ENCODE measurements at regions not wholly inside any gene's neighbourhood (a gene's known extent, or its start where the extent isn't known, plus 50 kb on each side); places are given as distances from the start of the nearest gene placed in this dataset.

- H3K36me3 ChIP-seq (ENCODE audit: insufficient read depth, low read length), result no peaks in the 10 kb centered on the region
- H3K4me2 ChIP-seq (ENCODE audit: low read length), result no peak overlapping the region
- H3K9me3 ChIP-seq (ENCODE audit: low read length), result no peaks in the 10 kb centered on the region
- no peaks in the 10 kb centered on the region for H3K9me2 ChIP-seq (ENCODE audit: insufficient read depth, low read length)
- H4K20me1 ChIP-seq (ENCODE audit: insufficient read depth), result no peaks in the 10 kb centered on the region
- H3K27me3 ChIP-seq (ENCODE audit: insufficient read depth, low read depth, low read length), result no peaks in the 10 kb centered on the region
- H3K9ac ChIP-seq (ENCODE audit: low read length), result no peak overlapping the region
- no peak overlapping the region for H2AFZ ChIP-seq (ENCODE audit: low read depth, low read length)
- TF ChIP-seq POLR2AphosphoS5 (IDR thresholded peaks at IDR 0.05) (no peak), SMC3 (conservative IDR thresholded peaks at IDR 0.05; ENCODE audit: poor library complexity) (no peak), TAF1 (IDR thresholded peaks at IDR 0.05; ENCODE audit: low read depth) (no peak), EP300 (conservative IDR thresholded peaks at IDR 0.05; ENCODE audit: poor library complexity, severe bottlenecking) (no peak), MXI1 (conservative IDR thresholded peaks at IDR 0.05; ENCODE audit: poor library complexity, severe bottlenecking) (no peak)
- no peak overlapping the region for H3K27ac ChIP-seq (ENCODE audit: low read length)
- H3K79me2 ChIP-seq (replicated peaks; ENCODE audit: insufficient read depth, low read length), result no peaks in the 10 kb centered on the region
- no peak overlapping the region for H3K4me3 ChIP-seq (ENCODE audit: low read length)
- no peaks in the 10 kb centered on the region for H3F3A ChIP-seq (ENCODE audit: insufficient read depth, low read length, poor library complexity, severe bottlenecking)
These were observed 144.6 kb downstream of the QPCT start for GRCh38 chr2:37489041-37489456.

GRCh38 chr2:37489536-37489935 is 145.1 kb downstream of the QPCT start:
- Histone ChIP-seq H3K79me2 (replicated peaks; ENCODE audit: insufficient read depth, low read length) (no peaks in the 10 kb centered on the region), H3K4me3 (ENCODE audit: low read length) (no peak overlapping the region), H3F3A (ENCODE audit: insufficient read depth, low read length, poor library complexity, severe bottlenecking) (no peaks in the 10 kb centered on the region), H3K9me2 (ENCODE audit: insufficient read depth, low read length) (no peaks in the 10 kb centered on the region), H3K9ac (ENCODE audit: low read length) (no peak overlapping the region), H2AFZ (ENCODE audit: low read depth, low read length) (no peak overlapping the region), H3K36me3 (ENCODE audit: insufficient read depth, low read length) (no peaks in the 10 kb centered on the region), H3K27ac (ENCODE audit: low read length) (no peak overlapping the region), H4K20me1 (ENCODE audit: insufficient read depth) (no peaks in the 10 kb centered on the region), H3K4me2 (ENCODE audit: low read length) (no peak overlapping the region), H3K9me3 (ENCODE audit: low read length) (no peaks in the 10 kb centered on the region), H3K27me3 (ENCODE audit: insufficient read depth, low read depth, low read length) (no peaks in the 10 kb centered on the region)
- no peak for TF ChIP-seq POLR2AphosphoS5 (IDR thresholded peaks at IDR 0.05)
- TF ChIP-seq SMC3 (conservative IDR thresholded peaks at IDR 0.05; ENCODE audit: poor library complexity), result no peak
- no peak for TF ChIP-seq MXI1 (conservative IDR thresholded peaks at IDR 0.05; ENCODE audit: poor library complexity, severe bottlenecking)
- TF ChIP-seq EZH2 (IDR thresholded peaks at IDR 0.05; ENCODE audit: borderline replicate concordance, insufficient read depth, low read length, poor library complexity, severe bottlenecking), result no peak
- TF ChIP-seq TAF1 (IDR thresholded peaks at IDR 0.05; ENCODE audit: low read depth), result no peak
- TF ChIP-seq EP300 (conservative IDR thresholded peaks at IDR 0.05; ENCODE audit: poor library complexity, severe bottlenecking), result no peak
- no peak for TF ChIP-seq CTCF (IDR thresholded peaks at IDR 0.05; ENCODE audit: poor library complexity, severe bottlenecking)
- TF ChIP-seq RAD21 (conservative IDR thresholded peaks at IDR 0.05), result no peak
- TF ChIP-seq REST (IDR thresholded peaks at IDR 0.05; ENCODE audit: borderline replicate concordance), result no peak
